ENCODE measurements at regions not wholly inside any gene's neighbourhood (a gene's known extent, or its start where the extent isn't known, plus 50 kb on each side); places are given as distances from the start of the nearest gene placed in this dataset.

DNA sequence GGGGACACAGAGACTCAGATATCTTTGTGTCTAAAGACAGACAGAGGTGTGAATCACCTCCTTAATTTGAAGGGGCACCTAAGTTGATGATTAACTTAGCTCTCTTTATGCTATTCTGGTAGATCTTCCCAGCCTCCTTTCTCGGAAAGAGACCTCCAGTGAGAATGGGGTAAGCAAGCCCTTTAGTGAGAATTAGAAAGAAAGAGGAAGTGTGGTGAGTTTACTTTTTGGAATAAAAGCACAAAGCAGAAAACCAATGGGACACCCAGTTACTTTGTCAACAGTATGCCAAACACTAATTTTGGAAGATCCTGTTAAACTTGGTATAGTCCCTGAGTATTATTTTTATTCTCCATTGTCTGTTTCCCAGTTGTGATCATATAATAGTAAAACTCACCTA is 302.8 kb upstream of the RASA1 start:
- no peak overlapping the region for H3K4me3 ChIP-seq (ENCODE audit: low read depth, low read length, poor library complexity, severe bottlenecking)
- no peak overlapping the region for H2AFZ ChIP-seq (ENCODE audit: low read length)
- H3K27me3 ChIP-seq (ENCODE audit: insufficient read depth, low read length), result no peaks in the 10 kb centered on the region
- no peaks in the 10 kb centered on the region for H3K36me3 ChIP-seq (ENCODE audit: insufficient read depth, low read length)
- no peak overlapping the region for H3K4me2 ChIP-seq (ENCODE audit: low read length)
- H4K20me1 ChIP-seq (ENCODE audit: insufficient read depth, low read length), result no peaks in the 10 kb centered on the region
- H3K79me2 ChIP-seq (ENCODE audit: insufficient read depth, low read length), result no peaks in the 10 kb centered on the region
- H3K9me3 ChIP-seq (ENCODE audit: low read length), result no peaks in the 10 kb centered on the region
- no peaks in the 10 kb centered on the region for H3K9me2 ChIP-seq (ENCODE audit: low read depth, low read length)
- no peaks in the 10 kb centered on the region for H3F3A ChIP-seq (ENCODE audit: insufficient read depth, low read length)
- H3K27ac ChIP-seq (ENCODE audit: low read depth, low read length, poor library complexity, severe bottlenecking), result no peak overlapping the region
- no peak overlapping the region for H3K9ac ChIP-seq (ENCODE audit: low read length)
- TF ChIP-seq, protein P1, sequence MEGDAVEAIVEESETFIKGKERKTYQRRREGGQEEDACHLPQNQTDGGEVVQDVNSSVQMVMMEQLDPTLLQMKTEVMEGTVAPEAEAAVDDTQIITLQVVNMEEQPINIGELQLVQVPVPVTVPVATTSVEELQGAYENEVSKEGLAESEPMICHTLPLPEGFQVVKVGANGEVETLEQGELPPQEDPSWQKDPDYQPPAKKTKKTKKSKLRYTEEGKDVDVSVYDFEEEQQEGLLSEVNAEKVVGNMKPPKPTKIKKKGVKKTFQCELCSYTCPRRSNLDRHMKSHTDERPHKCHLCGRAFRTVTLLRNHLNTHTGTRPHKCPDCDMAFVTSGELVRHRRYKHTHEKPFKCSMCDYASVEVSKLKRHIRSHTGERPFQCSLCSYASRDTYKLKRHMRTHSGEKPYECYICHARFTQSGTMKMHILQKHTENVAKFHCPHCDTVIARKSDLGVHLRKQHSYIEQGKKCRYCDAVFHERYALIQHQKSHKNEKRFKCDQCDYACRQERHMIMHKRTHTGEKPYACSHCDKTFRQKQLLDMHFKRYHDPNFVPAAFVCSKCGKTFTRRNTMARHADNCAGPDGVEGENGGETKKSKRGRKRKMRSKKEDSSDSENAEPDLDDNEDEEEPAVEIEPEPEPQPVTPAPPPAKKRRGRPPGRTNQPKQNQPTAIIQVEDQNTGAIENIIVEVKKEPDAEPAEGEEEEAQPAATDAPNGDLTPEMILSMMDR (IDR thresholded peaks at IDR 0.05; ENCODE audit: low read length), result no peak
- no peak for TF ChIP-seq EZH2 (IDR thresholded peaks at IDR 0.05; ENCODE audit: borderline replicate concordance, low read length)
- H3K4me1 ChIP-seq (ENCODE audit: insufficient read depth, low read length, severe bottlenecking), result no peaks in the 10 kb centered on the region

DNA sequence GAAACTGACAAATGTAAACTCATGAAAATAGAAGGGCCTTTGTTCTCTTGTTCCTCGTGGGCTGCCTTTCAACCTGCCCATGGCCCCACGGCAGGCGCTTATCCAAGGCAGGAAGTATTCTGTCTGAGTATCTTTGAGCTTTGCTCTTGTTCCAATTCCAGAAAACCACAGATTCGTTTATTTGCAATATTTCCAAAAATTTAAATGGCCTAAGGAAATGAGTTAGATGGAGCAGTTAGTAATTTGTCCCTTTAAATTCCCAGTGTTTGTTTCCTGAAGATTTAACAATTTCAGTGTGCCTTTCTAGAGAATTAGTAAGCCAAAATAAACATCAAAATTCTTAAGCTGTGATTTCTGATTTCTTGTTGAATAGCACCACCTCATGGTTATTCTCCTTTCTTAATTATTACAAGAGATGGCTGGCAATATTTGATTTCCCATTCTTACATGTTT is 299.4 kb upstream of the RASA1 start:
- H3K27me3 ChIP-seq (ENCODE audit: insufficient read depth, low read length), result no peaks in the 10 kb centered on the region
- no peak overlapping the region for H3K4me2 ChIP-seq (ENCODE audit: low read length)
- no peak overlapping the region for H3K9ac ChIP-seq (ENCODE audit: low read length)
- TF ChIP-seq, protein P1 (IDR thresholded peaks at IDR 0.05; ENCODE audit: low read length), result peak; percentile 50; the same call in 1 of the 2 replicates
- no peak for TF ChIP-seq EZH2 (IDR thresholded peaks at IDR 0.05; ENCODE audit: borderline replicate concordance, low read length)
- H3K4me3 ChIP-seq (ENCODE audit: low read depth, low read length, poor library complexity, severe bottlenecking), result no peak overlapping the region
- H3K79me2 ChIP-seq (ENCODE audit: insufficient read depth, low read length), result no peaks in the 10 kb centered on the region
- no peaks in the 10 kb centered on the region for H3K9me2 ChIP-seq (ENCODE audit: low read depth, low read length)
- no peaks in the 10 kb centered on the region for H3K36me3 ChIP-seq (ENCODE audit: insufficient read depth, low read length)
- no peak overlapping the region for H3K27ac ChIP-seq (ENCODE audit: low read depth, low read length, poor library complexity, severe bottlenecking)
- H2AFZ ChIP-seq (ENCODE audit: low read length), result no peak overlapping the region
- no peaks in the 10 kb centered on the region for H3F3A ChIP-seq (ENCODE audit: insufficient read depth, low read length)
- no peaks in the 10 kb centered on the region for H3K9me3 ChIP-seq (ENCODE audit: low read length)
- no peaks in the 10 kb centered on the region for H3K4me1 ChIP-seq (ENCODE audit: insufficient read depth, low read length, severe bottlenecking)
- no peaks in the 10 kb centered on the region for H4K20me1 ChIP-seq (ENCODE audit: insufficient read depth, low read length)

DNA sequence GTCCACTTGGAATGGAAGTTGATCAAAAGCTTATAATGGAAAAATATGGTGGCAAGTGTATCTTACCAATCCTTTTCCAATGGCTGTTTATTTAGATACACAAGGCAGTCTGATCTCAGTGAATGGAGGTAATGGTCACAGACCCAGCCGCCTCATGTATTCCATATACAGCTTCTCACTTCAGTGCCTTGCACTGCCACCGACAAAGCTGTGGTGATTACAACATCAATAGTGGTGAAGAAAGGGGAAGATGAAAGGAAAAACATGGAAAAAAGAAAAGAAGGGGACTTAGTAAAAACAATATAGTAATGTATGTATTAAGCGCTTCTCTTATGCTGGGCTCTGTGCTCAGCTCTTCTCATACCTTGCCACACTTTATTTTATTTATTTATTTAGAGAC is 297.3 kb upstream of the RASA1 start:
- H3K27me3 ChIP-seq (ENCODE audit: insufficient read depth, low read length), result no peaks in the 10 kb centered on the region
- H3K9ac ChIP-seq (ENCODE audit: low read length), result no peak overlapping the region
- no peaks in the 10 kb centered on the region for H3K36me3 ChIP-seq (ENCODE audit: insufficient read depth, low read length)
- no peaks in the 10 kb centered on the region for H3K4me1 ChIP-seq (ENCODE audit: insufficient read depth, low read length, severe bottlenecking)
- no peaks in the 10 kb centered on the region for H3F3A ChIP-seq (ENCODE audit: insufficient read depth, low read length)
- H3K9me2 ChIP-seq (ENCODE audit: low read depth, low read length), result no peaks in the 10 kb centered on the region
- H2AFZ ChIP-seq (ENCODE audit: low read length), result no peak overlapping the region
- no peaks in the 10 kb centered on the region for H3K9me3 ChIP-seq (ENCODE audit: low read length)
- H3K27ac ChIP-seq (ENCODE audit: low read depth, low read length, poor library complexity, severe bottlenecking), result no peak overlapping the region
- H3K4me2 ChIP-seq (ENCODE audit: low read length), result no peak overlapping the region
- no peak for TF ChIP-seq EZH2 (IDR thresholded peaks at IDR 0.05; ENCODE audit: borderline replicate concordance, low read length)
- TF ChIP-seq, protein P1 (IDR thresholded peaks at IDR 0.05; ENCODE audit: low read length), result no peak
- no peaks in the 10 kb centered on the region for H3K79me2 ChIP-seq (ENCODE audit: insufficient read depth, low read length)
- no peak overlapping the region for H3K4me3 ChIP-seq (ENCODE audit: low read depth, low read length, poor library complexity, severe bottlenecking)
- H4K20me1 ChIP-seq (ENCODE audit: insufficient read depth, low read length), result no peaks in the 10 kb centered on the region
